Thyroid gland (tissue), 4 donors: ENCODE measurements at regions not wholly inside any gene's neighbourhood (a gene's known extent, or its start where the extent isn't known, plus 50 kb on each side); places are given as distances from the start of the nearest gene placed in this dataset.
"Not testable (repeated sequence)": the region's sequence is repeated elsewhere in the genome, so short reads cannot be mapped to it uniquely, and the experiment has no call there.

Experiments used
- DNase-seq, 2 donors: peaks; one replicate each; pipeline ENCODE4 v3.0.0-alpha.2; 2019
- H3K27ac ChIP-seq, 3 donors: fragments of 200-600 bp; sonication (generic); 1 replicate in 2 of 3; 2 replicates in 1 of 3; pipeline ENCODE4 v1.5.1; 2016 to 2019; ENCODE audit warnings: mild to moderate bottlenecking in 1 of 3, moderate library complexity in 1 of 3
- H3K27me3 ChIP-seq: fragments of 200-600 bp; sonication (generic); one replicate; pipeline ENCODE4 v1.5.1; 2019
- H3K36me3 ChIP-seq, 2 donors: fragments of 200-600 bp; sonication (generic); one replicate each; pipeline ENCODE4 v1.5.1; 2016 to 2019
- H3K4me1 ChIP-seq, 2 donors: fragments of 200-600 bp; sonication (generic); one replicate each; pipeline ENCODE4 v1.5.1; 2017 to 2019
- H3K4me3 ChIP-seq, 3 donors: fragments of 200-600 bp; sonication (generic); replicated peaks in 1 of 3; 1 replicate in 2 of 3; 2 replicates in 1 of 3; pipeline ENCODE4 v1.5.1; 2016; ENCODE audit warnings: mild to moderate bottlenecking in 1 of 3
- H3K9me3 ChIP-seq: fragments of 200-600 bp; sonication (generic); one replicate; pipeline ENCODE4 v1.5.1; 2017
- CTCF ChIP-seq, 6 experiments: fragments of 200-600 bp in 3 of 6; fragments of 450-650 bp in 3 of 6; sonication (generic) in 3 of 6; IDR thresholded peaks; one replicate each; pipeline ENCODE4 v1.5.1; 2016 to 2019; ENCODE audit warnings: antibody characterized with exemption in 6 of 6, mild to moderate bottlenecking in 2 of 6, inconsistent platforms in 1 of 6, moderate library complexity in 1 of 6
- POLR2A ChIP-seq, 2 donors: fragments of 450-650 bp; IDR thresholded peaks; one replicate each; pipeline ENCODE4 v1.6.1; 2017; ENCODE audit warnings: antibody characterized with exemption in 2 of 2, mild to moderate bottlenecking in 2 of 2, moderate library complexity in 1 of 2
- WGBS, 2 donors: methylation state at CpG; one replicate each; pipeline ENCODE4 v1.1.5; 2017; 5-methylcytosine and 5-hydroxymethylcytosine counted together
- intact Hi-C: fragments of 100-400 bp; cut with DNase I; formaldehyde crosslinking; loops from one replicate; pipeline ENCODE4 v1.15.1; 2023

GRCh38 chr16:13336335-13336734, 434.9 kb downstream of the SHISA9 start:
- Histone ChIP-seq H3K9me3 (no peaks in the 10 kb centered on the region), H3K36me3 (no peaks in the 10 kb centered on the region), H3K27ac (no peak overlapping the region), H3K4me3 (no peak overlapping the region), H3K4me1 (no peaks in the 10 kb centered on the region), H3K27me3 (no peaks in the 10 kb centered on the region)
- intact Hi-C loops: no loop called here
- no peak for DNase-seq
- TF ChIP-seq CTCF (IDR thresholded peaks at IDR 0.05) (no peak), POLR2A (IDR thresholded peaks at IDR 0.05) (no peak)
- 73 to 85% methylated on average over 1 of the region's 1 CpG for WGBS, 2 donors

GRCh38 chr16:13336907-13337881, 435.8 kb downstream of the SHISA9 start:
- H3K27ac ChIP-seq, H3K36me3 ChIP-seq, intact Hi-C loops, H3K9me3 ChIP-seq, H3K27me3 ChIP-seq, DNase-seq, H3K4me3 ChIP-seq, H3K4me1 ChIP-seq: not testable (repeated sequence)
- 63 to 70% methylated on average over 5 to 6 of the region's 6 CpGs for WGBS, 2 donors

GRCh38 chr16:13338044-13338443, 436.6 kb downstream of the SHISA9 start:
- DNase-seq: no peak
- Histone ChIP-seq H3K9me3 (no peaks in the 10 kb centered on the region), H3K27me3 (no peaks in the 10 kb centered on the region), H3K4me1 (no peaks in the 10 kb centered on the region), H3K4me3 (no peak overlapping the region), H3K27ac (no peak overlapping the region), H3K36me3 (no peaks in the 10 kb centered on the region)
- no peak for TF ChIP-seq POLR2A (IDR thresholded peaks at IDR 0.05)
- TF ChIP-seq CTCF (IDR thresholded peaks at IDR 0.05): no peak
- WGBS, 2 donors: 78 to 79% methylated on average over 3 of the region's 3 CpGs
- intact Hi-C loops: no loop called here

- 67 to 73% methylated on average over 3 of the region's 3 CpGs for WGBS, 2 donors
- DNase-seq: no peak
- TF ChIP-seq CTCF (IDR thresholded peaks at IDR 0.05): no peak
- intact Hi-C loops: no loop called here
- Histone ChIP-seq H3K27ac (no peak overlapping the region), H3K4me1 (no peaks in the 10 kb centered on the region), H3K9me3 (no peaks in the 10 kb centered on the region), H3K27me3 (no peaks in the 10 kb centered on the region), H3K4me3 (no peak overlapping the region), H3K36me3 (no peaks in the 10 kb centered on the region)
Measured at GRCh38 chr16:13342675-13343074, 441.3 kb downstream of the SHISA9 start.

- WGBS, 2 donors: 60 to 70% methylated on average over 2 of the region's 2 CpGs
- Histone ChIP-seq H3K4me1 (no peaks in the 10 kb centered on the region), H3K27me3 (no peaks in the 10 kb centered on the region), H3K27ac (no peak overlapping the region), H3K9me3 (no peaks in the 10 kb centered on the region), H3K4me3 (no peak overlapping the region), H3K36me3 (no peaks in the 10 kb centered on the region)
- DNase-seq: no peak
- intact Hi-C loops: no loop called here
- TF ChIP-seq CTCF (IDR thresholded peaks at IDR 0.05): no peak
- no peak for TF ChIP-seq POLR2A (IDR thresholded peaks at IDR 0.05)
Measured at GRCh38 chr16:13344001-13344400, 442.6 kb downstream of the SHISA9 start.
